H1 (cell line): ENCODE measurements at regions not wholly inside any gene's neighbourhood (a gene's known extent, or its start where the extent isn't known, plus 50 kb on each side); places are given as distances from the start of the nearest gene placed in this dataset.

Source experiments
- CTCF ChIA-PET: fragments of 300-600 bp; sonication (Branson Sonifier 250); formaldehyde crosslinking; loops from one replicate; lab custom pipeline; 2021; ENCODE audit not compliant: partially characterized antibody; lab: Charles Lee
- POLR2A ChIA-PET: fragments of 300-600 bp; sonication (Branson Sonifier 250); formaldehyde crosslinking; loops from one replicate; lab custom pipeline; 2021; ENCODE audit warnings: inconsistent platforms; ENCODE audit not compliant: partially characterized antibody; lab: Charles Lee
- DNase-seq, 2 experiments: peaks; one replicate each; pipeline versions ENCODE4 v3.0.0 to v3.0.0-alpha.2; 2010 to 2022; ENCODE audit warnings: low spot score in 2 of 2, low read depth in 1 of 2, mixed read lengths in 1 of 2
- FAIRE-seq: peaks from 2 replicates; lab custom pipeline; 2011; peaks lifted over from hg19 to GRCh38; lab: Jason Lieb, UNC
- H2AFZ ChIP-seq: 2 replicates; pipeline ENCODE4 v1.8.1; 2012; ENCODE audit warnings: low read length, inconsistent platforms
- H2AK5ac ChIP-seq: 2 replicates; pipeline ENCODE4 v1.6.1; 2013; ENCODE audit warnings: low read depth, low read length
- H2BK120ac ChIP-seq: replicated peaks from 2 replicates; pipeline ENCODE3; 2013; ENCODE audit warnings: low read depth, low read length, inconsistent platforms
- H2BK12ac ChIP-seq: 2 replicates; pipeline ENCODE4 v1.6.1; 2013; ENCODE audit warnings: low read depth, low read length
- H2BK15ac ChIP-seq: 2 replicates; pipeline ENCODE4 v1.6.1; 2013; ENCODE audit warnings: low read length
- H2BK20ac ChIP-seq: 2 replicates; pipeline ENCODE4 v1.6.1; 2013; ENCODE audit warnings: low read length
- H2BK5ac ChIP-seq: 2 replicates; pipeline ENCODE4 v1.6.1; 2013; ENCODE audit warnings: low read depth, low read length
- H3K14ac ChIP-seq: 2 replicates; pipeline ENCODE4 v1.6.1; 2013; ENCODE audit warnings: inconsistent platforms; ENCODE audit not compliant: insufficient read length
- H3K18ac ChIP-seq: 2 replicates; pipeline ENCODE4 v1.6.1; 2013; ENCODE audit warnings: low read length; ENCODE audit errors: extremely low read depth
- H3K23ac ChIP-seq: 2 replicates; pipeline ENCODE4 v1.6.1; 2013; ENCODE audit warnings: inconsistent platforms; ENCODE audit not compliant: insufficient read length
- H3K23me2 ChIP-seq: 2 replicates; pipeline ENCODE4 v1.6.1; 2013; ENCODE audit warnings: low read depth, low read length
- H3K27ac ChIP-seq: 2 replicates; pipeline ENCODE4 v1.6.1; 2011; ENCODE audit warnings: low read depth, low read length, inconsistent platforms
- H3K27me3 ChIP-seq, 4 experiments: replicated peaks in 1 of 4; 1 replicate in 1 of 4; 2 replicates in 3 of 4; pipeline versions ENCODE4 v1.6.1 to v1.8.1; 2011 to 2013; ENCODE audit warnings: low read length in 3 of 4, mild to moderate bottlenecking in 3 of 4, inconsistent platforms in 2 of 4, mixed read lengths in 2 of 4, moderate library complexity in 1 of 4; ENCODE audit not compliant: control insufficient read depth in 3 of 4, insufficient read depth in 3 of 4; ENCODE audit errors: extremely low read depth in 1 of 4
- H3K36me3 ChIP-seq, 4 experiments: 2 replicates each; pipeline versions ENCODE4 v1.6.1 to v1.8.1; 2011 to 2013; ENCODE audit warnings: mild to moderate bottlenecking in 4 of 4, low read length in 3 of 4, moderate library complexity in 2 of 4, control low read depth in 1 of 4, inconsistent platforms in 1 of 4; ENCODE audit not compliant: insufficient read depth in 4 of 4, control insufficient read depth in 2 of 4
- H3K4ac ChIP-seq: replicated peaks from 2 replicates; pipeline ENCODE3; 2013; ENCODE audit warnings: low read length, low read depth, mixed read lengths, inconsistent platforms; ENCODE audit not compliant: insufficient read length
- H3K4me1 ChIP-seq, 4 experiments: replicated peaks in 1 of 4; 1 replicate in 1 of 4; 2 replicates in 3 of 4; pipeline versions ENCODE4 v1.6.1 to v1.8.1; 2011 to 2013; ENCODE audit warnings: low read length in 3 of 4, inconsistent platforms in 2 of 4, mixed read lengths in 1 of 4; ENCODE audit not compliant: insufficient read depth in 4 of 4, control insufficient read depth in 3 of 4
- H3K4me2 ChIP-seq, 2 experiments: 2 replicates each; pipeline versions ENCODE4 v1.6.1 to v1.8.1; 2011 to 2013; ENCODE audit warnings: low read depth in 2 of 2, low read length in 2 of 2, control low read depth in 1 of 2, inconsistent platforms in 1 of 2, mild to moderate bottlenecking in 1 of 2; ENCODE audit not compliant: insufficient read depth in 1 of 2
- H3K4me3 ChIP-seq, 4 experiments: fragments of 200-600, 300-600 bp in 1 of 4; sonication (generic), shearing (Covaris generic), sonication (Bioruptor Twin) in 1 of 4; 2 replicates each; pipeline versions ENCODE4 v1.5.1 to v1.8.1; 2011 to 2016; ENCODE audit warnings: low read length in 4 of 4, low read depth in 3 of 4, control low read depth in 2 of 4, inconsistent platforms in 2 of 4, mild to moderate bottlenecking in 2 of 4, mixed read lengths in 1 of 4, moderate library complexity in 1 of 4; ENCODE audit not compliant: insufficient read depth in 2 of 4; ENCODE audit errors: extremely low read depth in 1 of 4
- H3K56ac ChIP-seq: replicated peaks from 2 replicates; pipeline ENCODE3; 2013; ENCODE audit warnings: low read depth, mild to moderate bottlenecking, mixed read lengths, low read length, inconsistent platforms; ENCODE audit not compliant: insufficient read length
- H3K79me1 ChIP-seq: 2 replicates; pipeline ENCODE4 v1.6.1; 2013; ENCODE audit warnings: low read depth, low read length, control low read depth
- H3K79me2 ChIP-seq, 2 experiments: 2 replicates each; pipeline versions ENCODE4 v1.6.1 to v1.8.1; 2012 to 2013; ENCODE audit warnings: low read length in 2 of 2, mild to moderate bottlenecking in 2 of 2, inconsistent platforms in 1 of 2; ENCODE audit not compliant: insufficient read depth in 2 of 2, control insufficient read depth in 1 of 2
- H3K9ac ChIP-seq, 4 experiments: replicated peaks in 1 of 4; 1 replicate in 1 of 4; 2 replicates in 3 of 4; pipeline versions ENCODE4 v1.6.1 to v1.8.1; 2011 to 2013; ENCODE audit warnings: low read depth in 3 of 4, low read length in 3 of 4, control low read depth in 2 of 4, mild to moderate bottlenecking in 2 of 4, moderate library complexity in 2 of 4, inconsistent platforms in 1 of 4; ENCODE audit errors: extremely low read depth in 1 of 4
- H3K9me3 ChIP-seq, 2 experiments: 2 replicates each; pipeline versions ENCODE4 v1.6.1 to v1.8.1; 2012 to 2013; ENCODE audit warnings: mild to moderate bottlenecking in 2 of 2, moderate library complexity in 2 of 2, control low read depth in 1 of 2, inconsistent platforms in 1 of 2, low read depth in 1 of 2, low read length in 1 of 2, mixed read lengths in 1 of 2; ENCODE audit not compliant: insufficient read depth in 2 of 2
- H4K20me1 ChIP-seq, 2 experiments: replicated peaks in 1 of 2; 2 replicates each; pipeline versions ENCODE3 to v1.8.1; 2011 to 2013; ENCODE audit warnings: inconsistent platforms in 2 of 2, low read length in 2 of 2, mild to moderate bottlenecking in 1 of 2; ENCODE audit not compliant: insufficient read depth in 2 of 2, control insufficient read depth in 1 of 2
- H4K5ac ChIP-seq: 2 replicates; pipeline ENCODE4 v1.6.1; 2013; ENCODE audit warnings: low read length, low read depth, mixed read lengths, inconsistent platforms; ENCODE audit not compliant: insufficient read length
- H4K8ac ChIP-seq: 2 replicates; pipeline ENCODE4 v1.8.0; 2013; ENCODE audit warnings: mild to moderate bottlenecking, moderate library complexity, low read length, inconsistent platforms; ENCODE audit not compliant: insufficient read depth; ENCODE audit errors: extremely low read depth
- H4K91ac ChIP-seq: replicated peaks from 2 replicates; pipeline ENCODE3; 2013; ENCODE audit warnings: low read length, mixed read lengths, inconsistent platforms; ENCODE audit not compliant: insufficient read length
- FOSL1 ChIP-seq: IDR thresholded peaks from 2 replicates; pipeline ENCODE4 v1.6.1; 2011; ENCODE audit warnings: mild to moderate bottlenecking, low read depth, low read length, moderate library complexity; ENCODE audit not compliant: insufficient read depth
- POLR2AphosphoS5 ChIP-seq: IDR thresholded peaks from 2 replicates; pipeline ENCODE4 v1.6.1; 2011; ENCODE audit warnings: low read depth, low read length
- TAF1 ChIP-seq: IDR thresholded peaks from 2 replicates; pipeline ENCODE4 v1.6.1; 2011; ENCODE audit warnings: mild to moderate bottlenecking, low read depth, low read length
- WGBS, 2 experiments: shearing (Covaris generic) in 1 of 2; methylation state at CpG; one replicate each; pipeline versions ENCODE4 v1.1.6 to v1.1.7; 2013 to 2015; ENCODE audit warnings: low lambda C conversion rate in 2 of 2, mixed read lengths in 2 of 2, inconsistent platforms in 1 of 2, low coverage in 1 of 2, missing lambda C conversion rate in 1 of 2; ENCODE audit not compliant: insufficient replicate concordance in 2 of 2, insufficient coverage in 1 of 2, insufficient read length in 1 of 2; ENCODE audit errors: extremely low coverage in 1 of 2, missing lambda C conversion rate in 1 of 2; 5-methylcytosine and 5-hydroxymethylcytosine counted together

DNA sequence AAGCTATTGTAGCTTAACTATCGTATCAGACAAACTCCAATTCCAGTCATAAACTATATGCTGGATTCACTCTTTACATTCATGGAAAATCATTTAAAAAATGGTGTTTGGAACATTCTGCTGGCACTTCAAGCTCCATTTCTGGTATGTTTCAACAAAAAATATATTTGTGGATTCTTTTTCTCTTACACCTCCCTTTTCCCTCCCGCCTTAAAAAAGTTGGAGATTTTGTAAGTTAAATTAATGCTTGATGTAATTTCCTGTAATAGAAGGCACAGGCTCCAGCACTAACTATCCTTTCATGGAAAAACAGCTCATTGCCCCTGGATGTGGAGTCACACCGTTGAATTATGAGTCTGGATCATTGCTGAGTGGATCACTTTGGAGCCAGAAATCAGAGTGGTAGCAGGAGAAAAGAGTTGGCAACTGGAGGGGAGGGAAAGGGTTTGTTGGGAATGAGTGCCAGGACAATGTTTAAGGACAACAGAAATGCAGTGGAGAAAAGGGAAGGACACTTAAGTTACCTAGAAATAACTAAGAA, 102.8 kb downstream of the ICOS start:
- Histone ChIP-seq H3K27me3 (no peaks in the 10 kb centered on the region), H2AFZ (no peak overlapping the region), H3K18ac (no peak overlapping the region), H4K8ac (no peak overlapping the region), H3K4me1 (no peaks in the 10 kb centered on the region), H3K9me3 (peaks cover 9% of the 10 kb centered on the region in 2 experiments; a peak in 3 of 4 replicates), H3K23me2 (no peaks in the 10 kb centered on the region), H3K4me2 (no peak overlapping the region), H2BK12ac (no peak overlapping the region), H3K14ac (no peak overlapping the region), H3K23ac (no peak overlapping the region), H2BK120ac (no peak overlapping the region), H2AK5ac (no peak overlapping the region), H3K4me3 (no peak overlapping the region), H4K20me1 (no peaks in the 10 kb centered on the region), H3K79me1 (no peaks in the 10 kb centered on the region), H3K36me3 (no peaks in the 10 kb centered on the region), H2BK5ac (no peak overlapping the region), H3K4ac (no peak overlapping the region), H3K56ac (no peak overlapping the region), H2BK20ac (no peak overlapping the region), H4K91ac (no peak overlapping the region), H4K5ac (no peak overlapping the region), H3K79me2 (no peaks in the 10 kb centered on the region), H2BK15ac (no peak overlapping the region), H3K9ac (no peak overlapping the region), H3K27ac (no peak overlapping the region)
- no peak for DNase-seq
- ChIA-PET CTCF (interaction anchor here (0.8 to 3.9 kb wide), 3 partner anchors 9 to 14 kb away, joined by 3 to 23 read pairs (median 20); no protein-coding TSS in a partner anchor), POLR2A (no interaction called here)
- FAIRE-seq, result no peak
- 91% methylated on average over 3 of the region's 3 CpGs; no CpG with 5 or more reads in 1 of the 2 experiments for WGBS, 2 experiments
- no peak for TF ChIP-seq POLR2AphosphoS5
- TF ChIP-seq FOSL1, result no peak
- TF ChIP-seq TAF1, result no peak
